HCT116 (cell line): ENCODE measurements at regions not wholly inside any gene's neighbourhood (a gene's known extent, or its start where the extent isn't known, plus 50 kb on each side); places are given as distances from the start of the nearest gene placed in this dataset.

Experiments
- ATAC-seq: fragments of 200-7000 bp; cut with Tn5 transposase; 2 replicates; pipeline ENCODE4 v1.9.1; 2020; ENCODE audit warnings: mild to moderate bottlenecking, moderate library complexity
- BruUV-seq: library from RNA; stranded (reverse); fragments of 400-500 nt; replicated peaks from 2 replicates; lab custom pipeline; 2021; lab: Mats Ljungman, UMichigan
- CTCF ChIA-PET: fragments of 300-600 bp; sonication (Branson Sonifier 250); formaldehyde crosslinking; loops from one replicate; lab custom pipeline; 2021; ENCODE audit warnings: antibody characterized with exemption; lab: Charles Lee
- POLR2A ChIA-PET: fragments of 300-600, 350-600 bp; sonication (Branson Sonifier 250); formaldehyde crosslinking; loops from one replicate; lab custom pipeline; 2021; ENCODE audit warnings: antibody characterized with exemption; lab: Charles Lee
- RAD21 ChIA-PET, 2 experiments: fragments of 300-600 bp; sonication (Branson Sonifier 250); formaldehyde crosslinking; loops; one replicate each; lab custom pipeline; 2023; ENCODE audit warnings: low total read pairs in 2 of 2; ENCODE audit not compliant: uncharacterized antibody in 2 of 2, unreplicated experiment in 2 of 2, low non-redundant PET in 1 of 2; lab: Charles Lee
- DNase-seq: peaks from one replicate; pipeline ENCODE4 v3.0.0-alpha.2; 2010; ENCODE audit warnings: low read depth, low spot score
- H2AFZ ChIP-seq: fragments of 200-600 bp; shearing (Covaris generic), sonication (generic); 2 replicates; pipeline ENCODE4 v1.6.1; 2017; ENCODE audit warnings: low read depth, mixed run types, mixed read lengths, antibody characterized with exemption, low read length; ENCODE audit not compliant: poor library complexity, severe bottlenecking
- H3K27ac ChIP-seq: 2 replicates; pipeline ENCODE4 v1.5.1; 2012; ENCODE audit warnings: low read depth, low read length
- H3K27me3 ChIP-seq: fragments of 200-600 bp; sonication (generic); 2 replicates; pipeline ENCODE4 v1.6.1; 2016; ENCODE audit warnings: mixed run types, low read length, mixed read lengths; ENCODE audit not compliant: insufficient read depth
- H3K36me3 ChIP-seq, 2 experiments: fragments of 200-500 bp in 1 of 2; fragments of 200-600 bp in 1 of 2; sonication (Bioruptor generic) in 1 of 2; sonication (generic) in 1 of 2; 2 replicates each; pipeline versions ENCODE4 v1.5.1 to v1.6.1; 2014 to 2016; ENCODE audit warnings: low read length in 2 of 2, inconsistent platforms in 1 of 2, mixed read lengths in 1 of 2, mixed run types in 1 of 2; ENCODE audit not compliant: insufficient read depth in 2 of 2, control insufficient read depth in 1 of 2
- H3K4me1 ChIP-seq, 2 experiments: fragments of 200-600 bp in 1 of 2; sonication (generic) in 1 of 2; 2 replicates each; pipeline versions ENCODE4 v1.5.1 to v1.6.1; 2012 to 2017; ENCODE audit warnings: low read length in 2 of 2, inconsistent platforms in 1 of 2, mild to moderate bottlenecking in 1 of 2, mixed read lengths in 1 of 2, mixed run types in 1 of 2, moderate library complexity in 1 of 2; ENCODE audit not compliant: insufficient read depth in 2 of 2, control insufficient read depth in 1 of 2
- H3K4me2 ChIP-seq: fragments of 200-600 bp; sonication (generic); 2 replicates; pipeline ENCODE4 v1.6.1; 2017; ENCODE audit warnings: mixed run types, low read length, mixed read lengths
- H3K4me3 ChIP-seq, 2 experiments: fragments of 200-600 bp in 1 of 2; sonication (generic) in 1 of 2; replicated peaks in 1 of 2; 2 replicates each; pipeline ENCODE4 v1.5.1; 2011 to 2016; ENCODE audit warnings: low read length in 2 of 2, control low read depth in 1 of 2, low read depth in 1 of 2, mild to moderate bottlenecking in 1 of 2, mixed read lengths in 1 of 2, mixed run types in 1 of 2
- H3K79me2 ChIP-seq: fragments of 200-600 bp; sonication (generic); 2 replicates; pipeline ENCODE4 v1.6.1; 2017; ENCODE audit warnings: mild to moderate bottlenecking, mixed run types, low read length, moderate library complexity, mixed read lengths; ENCODE audit not compliant: insufficient read depth
- H3K9ac ChIP-seq: fragments of 200-600 bp; sonication (generic); 2 replicates; pipeline ENCODE4 v1.6.1; 2016; ENCODE audit warnings: low read length, mixed read lengths
- H3K9me2 ChIP-seq: fragments of 200-600 bp; sonication (generic), shearing (Covaris generic); 2 replicates; pipeline ENCODE4 v1.6.1; 2017; ENCODE audit warnings: mixed run types, mild to moderate bottlenecking, moderate library complexity; ENCODE audit not compliant: insufficient read depth
- H3K9me3 ChIP-seq, 2 experiments: fragments of 200-500 bp in 1 of 2; fragments of 200-600 bp in 1 of 2; sonication (Bioruptor generic) in 1 of 2; sonication (generic) in 1 of 2; 2 replicates each; pipeline ENCODE4 v1.6.1; 2014 to 2017; ENCODE audit warnings: low read length in 2 of 2, mixed read lengths in 2 of 2, inconsistent platforms in 1 of 2, low read depth in 1 of 2, mild to moderate bottlenecking in 1 of 2, mixed run types in 1 of 2, moderate library complexity in 1 of 2; ENCODE audit not compliant: control insufficient read depth in 1 of 2, insufficient read depth in 1 of 2
- H4K20me1 ChIP-seq: fragments of 200-600 bp; sonication (generic), shearing (Covaris generic); 2 replicates; pipeline ENCODE4 v1.6.1; 2017; ENCODE audit warnings: mixed run types, mild to moderate bottlenecking, moderate library complexity; ENCODE audit not compliant: insufficient read depth
- ELF1 ChIP-seq: IDR thresholded peaks from 2 replicates; pipeline ENCODE4 v1.6.1; 2012; ENCODE audit warnings: low read depth, borderline replicate concordance
- EZH2phosphoT487 ChIP-seq: fragments of 200-600 bp; IDR thresholded peaks from 2 replicates; pipeline ENCODE4 v1.6.1; 2018; ENCODE audit warnings: antibody characterized with exemption, borderline replicate concordance
- JUND ChIP-seq: IDR thresholded peaks from 2 replicates; pipeline ENCODE4 v1.6.1; 2012
- POLR2A ChIP-seq: IDR thresholded peaks from 2 replicates; pipeline ENCODE4 v1.7.0; 2011; ENCODE audit warnings: borderline replicate concordance; ENCODE audit not compliant: insufficient read depth, insufficient read length; ENCODE audit errors: extremely low read depth
- POLR2AphosphoS5 ChIP-seq: IDR thresholded peaks from 2 replicates; pipeline ENCODE4 v1.6.1; 2011; ENCODE audit warnings: mild to moderate bottlenecking, low read depth, low read length, moderate library complexity
- RAD21 ChIP-seq: IDR thresholded peaks from 2 replicates; pipeline ENCODE4 v1.6.1; 2012; ENCODE audit warnings: low read depth, mild to moderate bottlenecking
- REST ChIP-seq: IDR thresholded peaks from 2 replicates; pipeline ENCODE4 v1.6.1; 2012; ENCODE audit warnings: low read depth
- SIN3A ChIP-seq: IDR thresholded peaks from 2 replicates; pipeline ENCODE4 v1.6.1; 2012; ENCODE audit warnings: low read depth
- SP1 ChIP-seq: IDR thresholded peaks from 2 replicates; pipeline ENCODE4 v1.6.1; 2012; ENCODE audit warnings: low read depth
- ZNF274 ChIP-seq: fragments of 200-500 bp; sonication (Bioruptor generic); IDR thresholded peaks from 2 replicates; pipeline ENCODE4 v1.6.1; 2014; ENCODE audit warnings: mild to moderate bottlenecking, low read depth, low read length, inconsistent platforms
- intact Hi-C: fragments of 100-400 bp; cut with micrococcal nuclease; formaldehyde crosslinking; loops from 2 replicates; pipeline ENCODE4 v1.10.0; 2022

DNA sequence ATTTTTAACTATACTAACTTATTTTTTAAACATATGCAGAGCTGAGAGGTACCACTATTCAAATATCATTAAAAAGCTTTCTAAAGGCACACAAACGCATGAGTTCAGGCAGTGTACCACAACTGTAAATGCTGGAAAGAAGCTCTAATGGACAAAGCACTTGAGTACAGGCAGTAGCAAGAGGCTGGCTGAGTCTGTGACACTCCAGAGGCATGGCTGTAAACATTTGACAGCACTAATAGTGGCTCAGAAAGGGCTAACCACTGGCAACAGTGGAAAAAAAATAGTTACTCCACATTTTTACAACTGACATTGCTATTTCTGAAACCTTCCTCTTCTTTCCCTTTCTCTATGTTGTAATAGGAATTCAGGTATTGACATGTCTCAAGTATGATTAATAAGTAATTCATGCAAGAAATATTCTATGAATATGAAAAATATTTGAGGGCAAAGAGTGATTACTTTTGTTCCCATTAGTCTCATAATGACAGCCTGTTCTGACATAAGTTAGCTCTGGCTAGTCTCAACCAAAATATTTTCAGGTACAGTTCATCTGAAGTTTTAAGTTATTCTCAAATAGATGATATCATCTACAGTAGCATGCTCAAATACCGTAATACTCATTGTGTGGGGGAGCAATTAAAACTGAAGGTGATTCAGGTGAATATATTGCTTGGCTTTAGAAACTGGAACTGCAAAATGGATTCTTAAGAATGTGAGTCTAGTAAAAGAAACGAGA lies 324.0 kb upstream of the POT1 start (continued):
- TF ChIP-seq ELF1 (no peak), ZNF274 (no peak)

- H3K9me3 ChIP-seq = no peaks in the 10 kb centered on the region
- H3K4me2 ChIP-seq = no peak overlapping the region
- H3K4me1 ChIP-seq = no peaks in the 10 kb centered on the region
- H3K79me2 ChIP-seq = no peaks in the 10 kb centered on the region
- no peak for ATAC-seq
- H3K4me3 ChIP-seq = no peak overlapping the region
- intact Hi-C loops = no loop called here
- ChIA-PET POLR2A (no interaction called here), CTCF (no interaction called here), RAD21 (no interaction called here)
- H4K20me1 ChIP-seq = no peaks in the 10 kb centered on the region
- no peak overlapping the region for H2AFZ ChIP-seq
- H3K9me2 ChIP-seq = no peaks in the 10 kb centered on the region
- no TSS peak for BruUV-seq
- no peak overlapping the region for H3K27ac ChIP-seq
- no peak for DNase-seq
- TF ChIP-seq EZH2phosphoT487 = no peak
- H3K9ac ChIP-seq = no peak overlapping the region
- H3K27me3 ChIP-seq = no peaks in the 10 kb centered on the region
- H3K36me3 ChIP-seq = no peaks in the 10 kb centered on the region
Measured at GRCh38 chr7:125247514-125248098, 318.0 kb upstream of the POT1 start.

- Histone ChIP-seq H3K9me3 (no peaks in the 10 kb centered on the region), H3K4me2 (no peak overlapping the region), H3K4me1 (no peaks in the 10 kb centered on the region), H3K27ac (no peak overlapping the region), H3K9ac (no peak overlapping the region), H3K36me3 (no peaks in the 10 kb centered on the region), H3K27me3 (no peaks in the 10 kb centered on the region), H4K20me1 (no peaks in the 10 kb centered on the region), H3K4me3 (no peak overlapping the region), H2AFZ (no peak overlapping the region), H3K79me2 (no peaks in the 10 kb centered on the region), H3K9me2 (0 out of 2 replicates have a peak, but pooled peaks cover 3% of the 10 kb centered on the region)
- BruUV-seq = no TSS peak
- RAD21 ChIA-PET = no interaction called here
- intact Hi-C loops = no loop called here
- POLR2A ChIA-PET = no interaction called here
- CTCF ChIA-PET = no interaction called here
- TF ChIP-seq REST (no peak), POLR2A (no peak), SIN3A (no peak), SP1 (no peak), EZH2phosphoT487 (no peak), JUND (no peak), RAD21 (no peak), POLR2AphosphoS5 (no peak)
- DNase-seq = no peak
- ATAC-seq = no peak
Measured at GRCh38 chr7:125246706-125247105, 317.1 kb upstream of the POT1 start.
